GM21526 (cell line): ENCODE measurements at regions not wholly inside any gene's neighbourhood (a gene's known extent, or its start where the extent isn't known, plus 50 kb on each side); places are given as distances from the start of the nearest gene placed in this dataset.

Source experiments
- ATAC-seq: cut with Tn5 transposase; IDR thresholded peaks from one replicate; pipeline ENCODE4 v1.9.1; 2021; ENCODE audit warnings: moderate library complexity; ENCODE audit not compliant: unreplicated experiment, low FRiP score

- ATAC-seq: no peak
Measured at GRCh38 chr17:77679589-77679988, 278.9 kb upstream of the TNRC6C start.

DNA sequence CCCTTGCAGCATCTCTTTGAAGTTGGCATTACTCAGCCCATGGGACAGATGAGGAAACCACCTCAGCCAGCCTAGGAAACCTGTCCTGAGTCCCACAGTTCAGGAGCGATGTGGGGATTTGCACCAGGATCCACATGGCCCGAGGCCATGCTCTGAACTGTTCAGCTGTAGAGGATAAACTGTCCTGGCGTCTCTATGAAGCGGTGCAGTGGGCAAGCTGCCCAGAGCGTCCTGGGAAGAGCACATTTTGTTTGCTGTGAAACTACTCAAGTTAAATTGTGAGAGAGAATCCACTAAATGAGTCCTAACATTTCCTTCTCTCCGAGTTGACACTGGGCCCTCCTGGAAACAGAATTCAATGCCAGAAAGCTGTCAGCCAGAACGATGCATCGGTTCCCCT lies 276.6 kb upstream of the TNRC6C start:
- ATAC-seq: no peak

DNA sequence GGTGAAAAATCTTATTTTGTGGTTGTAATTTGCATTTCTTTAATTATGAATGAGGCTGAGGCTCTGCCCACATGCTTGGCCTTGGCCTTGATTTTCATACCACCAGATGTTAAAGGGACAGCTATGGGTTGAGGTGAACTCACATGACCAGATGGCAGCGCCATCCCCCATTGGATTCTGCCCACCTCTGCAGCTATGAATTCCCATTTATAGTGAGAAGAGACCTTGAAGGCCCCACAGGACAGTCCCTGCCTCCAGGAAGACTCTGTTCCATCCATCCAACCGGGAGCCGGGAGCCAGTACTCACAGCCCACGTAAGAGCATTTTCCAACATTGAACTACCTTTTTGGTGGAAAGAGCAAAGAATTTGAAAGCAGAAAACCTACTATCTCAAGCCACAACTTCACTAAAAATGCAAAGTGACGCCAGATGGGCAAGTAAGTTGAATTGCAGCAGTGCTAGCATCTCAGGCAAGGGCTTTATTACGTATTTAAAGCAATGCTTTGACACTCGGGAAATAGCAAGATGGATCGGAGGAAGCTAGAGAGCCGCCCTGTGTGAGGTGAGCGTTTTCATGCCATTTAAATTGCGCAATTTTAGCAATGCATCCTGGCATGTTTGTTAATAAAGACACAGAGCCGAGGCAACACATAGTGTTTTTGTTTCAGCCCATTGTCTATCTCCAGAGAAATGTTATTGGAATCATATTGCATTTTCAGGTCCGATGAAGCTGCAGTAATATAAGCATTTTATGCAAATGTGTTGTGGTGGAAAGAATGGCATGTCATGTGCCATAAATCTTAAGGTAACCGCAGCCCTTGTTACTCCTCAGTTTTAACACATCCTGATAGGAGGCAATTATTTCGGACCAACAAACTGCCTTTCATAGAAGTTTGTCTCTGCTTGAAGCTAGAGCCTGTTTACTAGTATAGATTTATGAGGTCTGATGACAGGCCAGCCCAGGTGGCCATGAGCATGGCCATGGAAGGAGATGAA lies 273.4 kb upstream of the TNRC6C start:
- no peak for ATAC-seq

- no peak for ATAC-seq
Measured at GRCh38 chr17:77685881-77686486, 272.5 kb upstream of the TNRC6C start.

DNA sequence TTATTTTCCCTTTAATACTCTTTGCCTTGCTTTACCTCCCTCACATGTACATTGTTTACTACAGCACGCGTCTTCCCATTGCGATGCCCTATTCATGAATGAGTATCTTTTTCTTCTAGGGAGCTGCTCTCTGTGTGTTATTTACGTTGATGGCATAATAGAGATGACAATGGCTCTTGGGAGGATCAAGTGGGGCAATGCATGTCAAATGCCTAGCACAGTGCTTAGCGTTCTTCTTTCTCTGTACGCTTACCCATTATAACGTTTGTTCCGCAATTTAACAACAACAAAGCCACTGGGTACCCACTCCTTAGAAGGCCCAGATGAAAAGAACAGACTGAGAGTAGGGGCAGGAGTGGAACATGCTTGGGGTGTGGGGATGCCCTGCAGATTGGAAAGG lies 271.6 kb upstream of the TNRC6C start:
- ATAC-seq: no peak

DNA sequence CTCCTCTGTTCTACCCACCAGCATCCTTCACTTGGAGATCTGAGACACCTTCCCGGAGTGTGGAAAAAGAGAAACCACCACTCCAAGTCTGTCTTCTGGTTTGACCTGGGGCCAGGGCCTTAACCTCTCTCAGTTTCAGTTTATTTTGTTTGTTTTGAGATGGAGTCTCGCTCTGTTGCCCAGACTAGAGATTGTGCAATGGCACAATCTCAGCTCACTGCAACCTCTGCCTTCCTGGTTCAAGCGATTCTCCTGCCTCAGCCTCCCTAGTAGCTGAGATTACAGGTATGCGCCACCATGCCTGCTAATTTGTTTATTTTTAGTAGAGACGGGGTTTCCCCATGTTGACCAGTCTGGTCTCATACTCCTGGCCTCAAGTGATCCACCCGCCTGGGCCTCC lies 271.1 kb upstream of the TNRC6C start:
- ATAC-seq: no peak

DNA sequence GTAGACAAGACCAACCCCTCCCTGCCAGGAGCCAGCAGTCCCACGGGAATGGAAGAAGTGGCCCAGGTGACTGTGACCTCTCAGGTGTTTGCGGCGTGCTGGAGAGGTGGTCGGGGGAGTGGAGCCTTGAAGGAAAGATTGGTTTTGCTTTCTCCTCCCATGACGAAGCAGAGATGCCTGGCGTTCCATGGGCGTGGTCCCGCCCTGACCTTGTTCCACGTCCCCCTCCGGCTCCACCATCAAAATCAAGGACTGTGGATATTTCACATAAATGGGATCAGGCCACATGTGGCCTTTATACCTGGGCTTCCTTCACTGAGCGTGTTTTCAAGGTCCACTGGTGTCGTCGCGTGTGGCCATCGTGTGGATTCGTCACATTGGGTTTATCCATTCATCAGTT lies 270.6 kb upstream of the TNRC6C start:
- no peak for ATAC-seq

DNA sequence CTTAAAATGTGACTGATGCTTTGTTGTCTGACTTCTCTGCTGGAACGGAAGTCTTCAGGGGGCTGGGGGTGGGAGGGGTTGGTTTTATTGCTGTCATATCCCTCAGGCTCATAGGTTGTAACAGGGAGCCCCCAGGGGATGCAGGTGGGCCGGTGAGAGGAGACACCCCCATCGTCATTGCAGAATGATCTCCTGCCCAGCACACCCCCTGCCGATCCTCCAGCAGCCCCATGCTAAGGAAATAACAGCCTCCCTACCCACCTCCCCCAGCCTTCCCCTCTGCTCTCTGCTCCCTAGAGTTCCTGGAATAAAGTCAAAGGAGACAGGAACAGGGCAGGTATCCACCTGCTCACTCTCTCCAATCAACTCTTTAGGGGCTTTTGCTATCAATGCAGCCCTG lies 270.1 kb upstream of the TNRC6C start:
- ATAC-seq: no peak

DNA sequence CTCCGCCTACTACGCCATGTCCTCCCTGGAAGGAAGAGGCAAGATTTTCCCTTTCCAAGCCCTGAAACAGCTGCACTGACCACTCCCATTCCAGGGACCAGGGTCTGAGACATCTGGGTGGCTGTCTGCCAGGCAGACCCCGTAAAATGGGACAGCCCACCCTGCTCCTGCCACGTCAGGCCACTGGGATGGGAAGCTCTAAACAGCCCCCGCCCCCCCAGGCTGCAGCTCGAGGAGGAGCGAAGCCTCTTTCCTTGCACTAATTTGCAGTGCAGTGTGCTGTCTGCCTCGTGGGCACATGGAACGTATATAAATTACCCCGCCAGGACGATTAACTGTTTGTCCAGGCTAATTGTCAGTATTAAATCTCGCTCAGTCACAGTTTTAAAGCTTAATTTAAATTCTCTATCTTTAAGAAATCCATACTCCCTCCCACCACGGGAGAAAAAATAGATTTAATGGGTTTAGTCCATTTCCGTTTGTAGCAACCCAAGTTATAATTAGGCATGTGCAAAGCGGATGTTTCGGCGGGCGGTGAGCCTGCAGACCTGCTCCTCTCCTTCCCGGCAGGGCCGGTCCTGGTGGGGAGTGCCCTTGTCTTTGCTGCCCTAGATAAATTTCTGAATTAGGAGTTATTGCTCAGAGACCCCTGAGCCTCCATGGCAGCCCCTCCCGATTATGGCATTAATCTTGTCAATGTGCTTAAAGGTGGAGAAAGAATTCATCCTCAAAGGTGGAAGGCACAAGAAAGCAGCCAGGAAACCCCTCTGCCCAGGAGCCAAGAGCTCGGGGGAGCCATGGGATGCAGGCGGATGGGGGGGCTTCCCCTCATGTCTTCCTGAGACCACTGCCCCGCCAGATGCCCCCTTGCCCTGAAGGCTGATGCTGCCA lies 268.0 kb upstream of the TNRC6C start:
- ATAC-seq: no peak

DNA sequence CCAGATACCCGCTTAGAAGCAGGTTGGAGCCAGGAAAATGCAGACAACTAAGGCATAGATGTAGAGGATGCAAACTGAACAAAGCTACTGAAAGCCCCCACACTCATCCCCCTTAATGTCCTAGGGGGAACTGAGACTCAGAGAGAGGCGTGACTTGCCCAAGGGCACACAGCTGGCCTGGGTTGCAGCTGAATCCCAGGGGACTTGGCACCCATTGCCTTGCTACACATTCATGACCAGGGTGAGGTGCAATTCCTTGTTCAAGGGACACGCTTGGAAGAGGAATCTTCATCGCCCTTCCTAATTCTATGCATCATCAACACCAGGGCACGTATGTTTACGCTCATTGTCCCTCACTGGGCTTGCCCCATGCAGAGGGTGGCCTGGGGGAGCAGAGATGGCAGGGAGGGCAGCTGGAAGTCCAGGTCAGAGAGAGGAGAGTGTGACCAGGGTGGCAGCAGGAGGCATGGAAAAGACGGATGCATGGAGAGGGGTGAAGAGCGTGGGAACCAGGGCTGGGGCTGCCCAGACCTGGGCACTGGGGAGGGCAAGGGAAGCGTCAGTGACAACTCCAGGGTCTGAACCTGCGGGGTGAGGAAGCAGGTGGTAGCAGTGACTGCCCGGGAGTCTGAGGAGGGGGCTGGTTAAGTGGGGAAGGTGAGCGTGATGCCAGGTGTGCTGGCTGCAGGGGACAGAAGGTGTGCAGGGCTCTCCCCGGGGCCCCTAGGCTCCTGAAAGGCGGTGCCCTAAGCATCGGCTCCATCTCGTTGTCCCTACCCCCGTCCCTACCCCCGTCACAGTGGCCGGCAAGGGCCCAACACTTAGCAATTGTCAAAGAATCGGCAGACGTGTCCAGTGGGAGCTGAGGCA lies 267.1 kb upstream of the TNRC6C start:
- no peak for ATAC-seq

GRCh38 chr17:77692571-77693161 lies 265.8 kb upstream of the TNRC6C start:
- ATAC-seq: no peak

GRCh38 chr17:77693301-77693700 lies 265.2 kb upstream of the TNRC6C start:
- no peak for ATAC-seq

GRCh38 chr17:77693776-77694175 lies 264.7 kb upstream of the TNRC6C start:
- no peak for ATAC-seq

GRCh38 chr17:77694391-77695363 lies 263.8 kb upstream of the TNRC6C start:
- ATAC-seq: no peak

- ATAC-seq: no peak
Measured at GRCh38 chr17:77695386-77695785, 263.1 kb upstream of the TNRC6C start.

DNA sequence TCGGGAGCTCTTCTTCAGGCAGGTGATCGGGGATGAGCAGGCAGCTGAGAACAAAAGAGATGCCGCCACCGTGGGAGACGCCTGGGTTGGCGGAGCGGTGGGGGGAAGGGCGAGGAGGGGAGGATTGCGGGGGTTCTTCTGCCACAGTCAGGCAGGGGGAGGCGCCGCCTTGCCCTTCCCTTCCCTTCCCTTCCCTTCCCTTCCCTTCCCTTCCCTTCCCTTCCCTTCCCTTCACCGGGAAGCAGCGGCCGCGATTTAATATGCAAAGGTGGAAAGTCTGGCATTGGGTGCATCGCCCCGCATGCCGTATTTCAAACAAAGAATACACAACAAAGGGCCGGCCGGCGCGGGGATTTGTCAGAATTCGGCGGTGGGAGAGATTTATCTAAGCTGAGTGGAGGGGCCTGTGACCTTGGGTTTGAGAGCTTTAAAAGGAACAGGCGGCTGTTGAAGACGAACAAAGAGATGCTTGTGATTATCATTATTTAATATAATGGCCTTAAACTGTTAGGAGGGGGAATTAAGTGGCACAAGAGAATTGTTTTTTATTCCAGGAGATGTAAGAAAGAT lies 262.3 kb upstream of the TNRC6C start:
- no peak for ATAC-seq

- no peak for ATAC-seq
Measured at GRCh38 chr17:77696721-77697460, 261.6 kb upstream of the TNRC6C start.
